Breast epithelium (tissue), 3 donors: ENCODE measurements at regions not wholly inside any gene's neighbourhood (a gene's known extent, or its start where the extent isn't known, plus 50 kb on each side); places are given as distances from the start of the nearest gene placed in this dataset.

ENCODE experiments used
- POLR2A ChIP-seq: fragments of 450-650 bp; IDR thresholded peaks from one replicate; pipeline ENCODE4 v1.6.1; 2016; ENCODE audit warnings: antibody characterized with exemption, mild to moderate bottlenecking, moderate library complexity
- POLR2AphosphoS5 ChIP-seq, 3 donors: sonication (generic); formaldehyde crosslinking; IDR thresholded peaks; one replicate each; pipeline ENCODE4 v1.6.1; 2017; ENCODE audit warnings: antibody characterized with exemption in 3 of 3
- TF ChIP-seq, protein P1 (sequence below), 3 donors: fragments of 450-650 bp; IDR thresholded peaks; one replicate each; pipeline ENCODE4 v1.5.1; 2016 to 2017; ENCODE audit warnings: antibody characterized with exemption in 3 of 3, mild to moderate bottlenecking in 3 of 3, moderate library complexity in 3 of 3

DNA sequence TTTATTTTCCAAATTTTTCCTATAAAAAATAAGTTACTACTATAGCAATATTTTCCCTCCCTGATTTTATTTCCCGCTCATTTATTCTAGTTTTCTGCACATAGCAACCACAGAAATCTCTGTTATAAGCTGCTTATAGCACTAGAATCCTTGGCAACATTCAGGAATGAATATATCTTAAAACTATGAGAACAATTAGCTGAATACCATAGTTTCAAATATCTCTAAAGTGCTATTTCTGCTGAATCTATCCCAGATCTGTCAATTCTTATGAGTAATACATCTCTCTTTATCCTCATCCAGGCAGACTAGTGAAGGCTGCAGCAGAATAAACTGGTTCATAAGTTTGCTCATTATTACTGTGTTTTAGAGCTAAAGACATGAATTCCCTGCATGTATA lies 622.9 kb upstream of the DIPK2B start:
- TF ChIP-seq, protein P1, sequence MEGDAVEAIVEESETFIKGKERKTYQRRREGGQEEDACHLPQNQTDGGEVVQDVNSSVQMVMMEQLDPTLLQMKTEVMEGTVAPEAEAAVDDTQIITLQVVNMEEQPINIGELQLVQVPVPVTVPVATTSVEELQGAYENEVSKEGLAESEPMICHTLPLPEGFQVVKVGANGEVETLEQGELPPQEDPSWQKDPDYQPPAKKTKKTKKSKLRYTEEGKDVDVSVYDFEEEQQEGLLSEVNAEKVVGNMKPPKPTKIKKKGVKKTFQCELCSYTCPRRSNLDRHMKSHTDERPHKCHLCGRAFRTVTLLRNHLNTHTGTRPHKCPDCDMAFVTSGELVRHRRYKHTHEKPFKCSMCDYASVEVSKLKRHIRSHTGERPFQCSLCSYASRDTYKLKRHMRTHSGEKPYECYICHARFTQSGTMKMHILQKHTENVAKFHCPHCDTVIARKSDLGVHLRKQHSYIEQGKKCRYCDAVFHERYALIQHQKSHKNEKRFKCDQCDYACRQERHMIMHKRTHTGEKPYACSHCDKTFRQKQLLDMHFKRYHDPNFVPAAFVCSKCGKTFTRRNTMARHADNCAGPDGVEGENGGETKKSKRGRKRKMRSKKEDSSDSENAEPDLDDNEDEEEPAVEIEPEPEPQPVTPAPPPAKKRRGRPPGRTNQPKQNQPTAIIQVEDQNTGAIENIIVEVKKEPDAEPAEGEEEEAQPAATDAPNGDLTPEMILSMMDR (IDR thresholded peaks at IDR 0.05) = no peak
- TF ChIP-seq POLR2A = no peak
- TF ChIP-seq POLR2AphosphoS5 (IDR thresholded peaks at IDR 0.05) = no peak
